Epidermal melanocyte (primary cell): ENCODE measurements at regions not wholly inside any gene's neighbourhood (a gene's known extent, or its start where the extent isn't known, plus 50 kb on each side); places are given as distances from the start of the nearest gene placed in this dataset.

Source experiments
- DNase-seq: peaks from one replicate; pipeline ENCODE4 v3.0.0; 2011; ENCODE audit warnings: low spot score; ENCODE audit not compliant: insufficient read length

- DNase-seq: no peak
Measured at GRCh38 chr18:78639006-78639950, 340.3 kb upstream of the SALL3 start.

DNA sequence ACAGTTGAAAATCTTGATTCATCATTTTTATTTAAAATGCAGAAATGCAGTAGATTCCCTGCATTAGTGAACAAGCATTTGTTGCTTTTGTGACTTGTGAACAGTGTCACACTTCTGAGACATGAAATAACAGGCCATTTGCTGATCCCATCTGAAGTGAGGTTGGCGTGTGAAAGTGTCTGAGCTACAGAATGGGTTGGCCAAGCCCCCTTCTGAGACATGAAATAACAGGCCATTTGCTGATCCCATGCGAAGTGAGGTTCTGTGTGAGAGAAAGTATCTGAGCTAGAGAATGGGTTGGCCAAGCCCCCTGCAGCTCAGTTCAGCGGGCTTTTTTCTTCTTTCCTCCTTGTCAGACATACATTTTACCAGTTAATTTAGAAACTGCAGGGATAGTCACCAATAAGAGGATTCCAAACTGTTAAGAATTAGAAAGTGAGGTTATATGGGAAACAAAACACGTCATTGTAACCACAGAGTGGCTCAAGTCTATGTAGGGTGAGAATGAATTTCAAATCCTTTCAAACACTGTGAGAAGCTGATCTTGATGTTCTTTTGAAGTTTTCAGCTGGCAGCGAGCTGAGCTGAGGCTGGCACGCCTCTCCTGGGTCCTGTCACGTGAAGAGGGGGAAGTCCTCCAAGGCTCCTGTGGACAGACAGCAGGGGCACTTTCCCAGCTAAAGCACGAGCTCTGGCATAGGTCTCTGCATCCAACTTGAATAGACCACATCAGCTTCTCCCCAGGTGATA lies 339.2 kb upstream of the SALL3 start:
- DNase-seq: no peak

DNA sequence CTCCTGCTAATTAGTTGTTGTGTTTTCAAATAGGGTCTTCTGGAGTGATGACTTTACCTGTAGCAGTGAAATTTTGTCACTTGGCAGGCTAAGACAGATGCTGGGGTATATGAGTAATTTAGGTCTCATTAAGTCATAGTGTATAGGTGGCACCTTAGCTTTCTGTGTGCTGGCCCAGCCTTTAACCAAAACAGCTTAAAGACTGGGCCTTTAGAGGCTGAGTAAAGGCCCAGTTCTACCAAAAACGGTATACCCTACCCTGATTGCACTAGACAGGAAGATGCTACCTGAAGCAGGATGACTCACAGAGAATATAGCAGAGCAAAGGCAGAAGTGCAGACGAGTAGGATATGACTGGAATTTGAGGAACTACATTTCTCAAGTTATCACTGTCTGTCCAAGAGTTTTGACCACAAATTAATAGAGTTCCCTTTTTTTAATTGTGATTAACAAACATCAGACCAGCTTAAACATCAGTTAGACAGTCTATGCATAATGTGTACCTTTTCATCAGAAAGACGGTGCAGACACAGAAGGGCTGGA lies 337.9 kb upstream of the SALL3 start:
- DNase-seq: no peak

- DNase-seq: no peak
Measured at GRCh38 chr18:78642296-78642951, 337.2 kb upstream of the SALL3 start.

- DNase-seq: no peak
Measured at GRCh38 chr18:78643004-78643403, 336.6 kb upstream of the SALL3 start.

DNA sequence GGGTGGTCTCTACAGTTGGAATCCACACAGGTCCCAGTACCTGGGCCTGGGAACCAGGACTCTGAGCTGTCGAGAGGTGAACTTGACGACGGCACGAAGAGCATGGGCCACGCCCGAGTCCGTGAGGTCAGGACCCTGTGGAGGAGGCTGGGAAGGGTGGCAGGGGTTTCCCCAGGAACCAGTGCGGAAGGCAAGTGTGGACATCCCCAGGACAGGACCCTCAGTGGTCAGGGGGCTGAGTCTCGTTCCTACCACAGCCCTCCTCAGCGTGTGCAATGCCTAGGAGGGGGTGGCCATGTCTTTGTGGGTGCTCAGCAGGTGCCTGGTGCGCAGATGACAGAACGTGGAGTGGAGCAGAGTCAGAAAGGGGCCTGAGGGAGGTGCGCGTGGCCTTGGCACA lies 335.6 kb upstream of the SALL3 start:
- no peak for DNase-seq

DNA sequence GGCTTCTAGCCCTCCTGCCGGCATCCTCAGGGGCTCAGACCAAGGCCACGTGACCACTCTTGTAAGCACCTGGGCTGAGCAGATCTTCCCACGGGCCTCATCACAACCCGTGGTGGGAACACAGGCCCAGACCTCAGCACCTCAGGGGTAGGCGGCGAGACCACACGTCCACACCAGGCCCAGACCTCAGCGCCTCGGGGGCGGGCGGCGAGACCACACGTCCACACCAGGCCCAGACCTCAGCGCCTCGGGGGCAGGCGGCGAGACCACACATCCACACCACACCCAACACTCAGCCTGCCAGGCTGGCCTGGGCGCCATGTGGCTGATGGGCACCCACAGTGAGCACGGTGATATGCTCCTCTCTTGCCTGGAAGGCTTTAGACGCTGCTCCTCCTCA lies 334.4 kb upstream of the SALL3 start:
- DNase-seq: no peak

DNA sequence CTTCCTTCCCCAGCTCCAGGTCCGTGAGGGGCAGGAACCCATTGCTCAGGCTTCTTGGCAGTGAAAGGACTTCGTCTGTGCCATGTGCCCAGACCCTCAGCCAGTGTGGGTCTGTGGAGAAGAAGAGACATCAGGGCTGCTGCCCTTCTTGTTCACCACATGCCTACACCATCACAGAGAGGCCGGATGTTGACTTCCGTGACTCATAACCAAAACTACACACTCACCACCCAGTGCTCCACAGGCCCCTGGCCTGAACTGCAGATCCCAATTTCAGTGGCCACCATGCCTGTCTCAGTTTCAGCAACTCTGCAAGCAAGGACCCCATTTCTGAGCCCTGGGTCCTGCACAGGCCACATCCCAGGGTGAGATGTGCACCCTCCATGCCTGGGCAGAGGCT lies 332.6 kb upstream of the SALL3 start:
- DNase-seq: no peak

DNA sequence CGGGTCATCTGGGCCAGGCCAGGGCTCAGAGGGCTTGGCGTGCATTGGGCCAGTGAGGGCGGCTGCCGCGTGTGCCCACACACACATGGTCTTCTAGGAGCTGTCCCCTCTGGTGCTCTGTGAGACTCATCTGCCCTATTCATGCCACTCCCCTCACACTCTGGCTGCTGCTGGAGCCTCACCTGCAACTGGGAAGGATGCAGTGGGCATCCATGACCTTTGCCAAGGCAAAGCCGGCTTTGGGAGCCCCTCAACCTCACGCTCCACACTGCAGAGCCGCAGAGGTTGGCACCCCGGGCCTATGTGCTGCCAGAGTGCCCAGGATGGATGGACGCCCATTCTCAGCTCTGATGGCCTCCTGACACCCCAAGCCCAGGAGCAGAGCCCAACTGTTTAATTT lies 330.2 kb upstream of the SALL3 start:
- no peak for DNase-seq

GRCh38 chr18:78650926-78651325 lies 328.7 kb upstream of the SALL3 start:
- DNase-seq: no peak

DNA sequence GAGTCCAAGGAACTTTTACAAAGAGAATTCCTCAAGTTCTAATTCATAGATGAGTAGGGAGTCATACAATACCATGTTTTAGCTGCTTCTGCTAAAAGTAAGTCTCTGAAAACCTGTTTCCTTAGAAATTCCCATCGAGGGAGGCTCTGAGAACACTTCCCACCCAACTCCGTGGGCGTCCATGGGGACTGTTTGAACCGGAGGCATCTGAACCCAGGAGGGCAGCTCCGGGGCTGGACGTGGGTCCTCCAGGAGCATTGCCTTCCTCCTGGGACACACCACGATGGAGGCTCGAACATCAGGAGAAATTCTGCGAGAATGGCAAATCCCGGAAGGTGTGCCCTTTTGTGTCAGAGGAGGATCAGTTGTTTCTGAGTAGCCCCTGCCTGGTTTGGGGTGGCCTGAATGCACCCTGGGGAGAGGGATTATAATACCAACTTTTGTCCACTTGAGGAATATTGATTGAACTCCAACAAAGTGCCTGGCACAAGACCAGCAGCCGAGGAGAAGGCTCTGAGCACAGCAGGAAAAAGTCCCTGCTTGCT lies 327.5 kb upstream of the SALL3 start:
- no peak for DNase-seq

- no peak for DNase-seq
Measured at GRCh38 chr18:78655921-78656320, 323.7 kb upstream of the SALL3 start.

DNA sequence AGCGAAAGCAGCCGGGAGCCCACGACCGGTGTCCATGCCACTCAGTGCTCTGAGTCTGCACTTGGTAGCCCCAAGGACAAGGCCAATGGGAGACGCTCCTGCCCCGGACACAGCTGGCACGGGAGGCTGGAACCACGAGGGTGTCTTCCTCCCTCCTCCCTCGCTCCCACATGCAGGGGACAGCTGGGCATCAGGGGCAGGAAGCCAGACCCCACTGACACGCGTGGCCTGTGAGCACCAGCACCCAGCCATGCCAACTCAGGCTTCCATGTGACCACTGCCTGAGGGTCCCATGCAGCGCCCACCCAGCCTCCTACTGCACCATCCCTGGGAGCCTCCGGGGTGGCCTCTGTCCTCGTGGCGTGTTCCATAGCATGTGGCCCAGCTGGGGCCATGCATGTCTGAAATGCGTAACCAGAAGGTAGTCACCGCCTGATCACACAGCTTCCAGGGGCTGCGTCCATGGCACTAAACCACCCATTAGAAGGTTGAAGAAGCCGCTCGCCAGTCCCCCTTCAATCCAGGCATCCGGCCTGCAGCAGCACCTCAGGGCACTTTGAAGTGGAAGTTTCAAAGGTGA lies 323.2 kb upstream of the SALL3 start:
- DNase-seq: no peak

DNA sequence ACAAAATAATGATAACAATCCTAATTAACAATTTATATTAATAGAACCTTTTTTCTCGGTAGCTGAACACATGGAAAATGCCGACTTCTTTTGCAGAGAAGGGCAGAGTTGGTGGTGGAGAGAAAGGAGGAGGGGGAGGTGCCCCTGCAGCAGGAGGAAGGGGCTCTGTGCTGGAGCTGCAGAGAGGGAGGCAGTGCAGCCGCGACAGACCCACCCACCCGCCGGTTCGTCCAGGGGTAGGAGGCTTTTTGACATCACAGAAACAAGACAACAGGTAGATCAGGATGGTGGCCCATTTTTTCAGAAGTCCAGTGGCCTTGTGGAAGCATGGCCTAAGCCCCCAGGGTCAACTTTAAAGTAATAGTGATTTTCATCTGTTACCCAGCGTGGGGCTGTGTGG lies 321.1 kb upstream of the SALL3 start:
- no peak for DNase-seq

DNA sequence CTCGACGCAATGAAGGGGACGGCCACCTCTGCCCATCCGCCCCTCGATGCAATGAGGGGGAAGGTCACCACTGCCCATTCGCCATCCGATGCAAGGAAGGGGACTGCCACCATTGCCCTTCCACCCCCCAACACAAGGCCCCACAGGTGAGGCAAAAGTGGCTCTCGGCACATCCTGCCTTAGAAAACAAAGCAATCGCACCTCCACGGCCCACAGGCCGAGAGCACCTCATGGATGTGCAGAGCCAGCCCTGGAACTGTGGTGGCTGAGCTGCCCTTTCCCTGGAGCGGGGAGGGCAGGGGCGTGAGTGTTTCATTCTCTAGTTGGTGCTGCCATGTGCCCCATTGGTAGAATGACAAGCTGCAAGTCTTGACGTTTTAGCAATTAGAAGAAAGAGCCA lies 320.6 kb upstream of the SALL3 start:
- DNase-seq: no peak

GRCh38 chr18:78659748-78660147 lies 319.9 kb upstream of the SALL3 start:
- no peak for DNase-seq

GRCh38 chr18:78660311-78660710 lies 319.3 kb upstream of the SALL3 start:
- no peak for DNase-seq

GRCh38 chr18:78661316-78661715 lies 318.3 kb upstream of the SALL3 start:
- DNase-seq: no peak

DNA sequence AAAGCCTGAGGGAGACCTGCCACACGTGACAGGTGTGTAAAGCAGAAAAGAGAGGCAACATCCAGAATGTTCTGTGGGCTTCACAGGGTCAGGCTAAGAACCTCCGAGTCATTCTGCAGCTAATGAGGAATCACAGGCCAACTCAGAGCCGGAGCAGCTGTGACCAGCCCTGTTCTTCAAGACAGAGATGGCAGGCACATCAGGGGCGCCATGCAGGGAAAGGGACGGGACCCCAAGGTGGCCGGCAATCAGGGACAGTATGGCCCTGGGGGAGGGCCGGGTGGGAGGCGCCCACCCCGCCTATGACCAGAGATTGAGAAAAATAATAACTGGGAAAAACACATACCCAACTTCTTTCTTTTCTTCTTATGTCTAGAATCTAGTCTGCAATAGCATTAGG lies 316.7 kb upstream of the SALL3 start:
- no peak for DNase-seq

DNA sequence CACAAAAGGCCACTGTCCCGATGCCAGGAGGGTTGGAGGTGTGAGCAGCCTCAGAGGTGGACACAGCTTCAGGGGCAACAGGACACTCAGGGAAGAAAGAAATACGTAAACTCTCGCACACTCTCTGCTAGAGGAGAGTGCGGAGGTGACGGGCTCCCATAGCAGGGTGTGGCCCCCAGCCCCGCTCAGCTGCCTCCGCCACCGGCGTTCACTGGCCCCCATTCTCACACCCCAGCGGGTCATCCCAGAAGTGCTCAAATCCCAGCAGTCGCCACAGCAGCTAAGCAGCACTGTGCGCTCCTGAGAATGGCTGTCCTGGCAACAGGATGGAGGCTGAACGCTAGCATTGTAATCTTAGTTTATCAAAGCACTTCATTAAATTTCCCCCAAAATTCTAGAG lies 315.6 kb upstream of the SALL3 start:
- no peak for DNase-seq

GRCh38 chr18:78664848-78665247 lies 314.8 kb upstream of the SALL3 start:
- no peak for DNase-seq
